Choroid plexus epithelial cell (primary cell): ENCODE measurements at regions not wholly inside any gene's neighbourhood (a gene's known extent, or its start where the extent isn't known, plus 50 kb on each side); places are given as distances from the start of the nearest gene placed in this dataset.

Source experiments
- DNase-seq: peaks from one replicate; pipeline ENCODE4 v3.0.0-alpha.2; 2010; ENCODE audit warnings: low read depth
- H3K4me3 ChIP-seq: 2 replicates; pipeline ENCODE4 v1.5.1; 2011; ENCODE audit warnings: low read depth, mild to moderate bottlenecking, control low read depth, low read length, moderate library complexity
- TF ChIP-seq, protein P1 (sequence below): conservative IDR thresholded peaks from 2 replicates; pipeline ENCODE4 v1.5.1; 2011; ENCODE audit warnings: low read depth, mild to moderate bottlenecking, control low read depth, inconsistent platforms, low read length, moderate library complexity

DNA sequence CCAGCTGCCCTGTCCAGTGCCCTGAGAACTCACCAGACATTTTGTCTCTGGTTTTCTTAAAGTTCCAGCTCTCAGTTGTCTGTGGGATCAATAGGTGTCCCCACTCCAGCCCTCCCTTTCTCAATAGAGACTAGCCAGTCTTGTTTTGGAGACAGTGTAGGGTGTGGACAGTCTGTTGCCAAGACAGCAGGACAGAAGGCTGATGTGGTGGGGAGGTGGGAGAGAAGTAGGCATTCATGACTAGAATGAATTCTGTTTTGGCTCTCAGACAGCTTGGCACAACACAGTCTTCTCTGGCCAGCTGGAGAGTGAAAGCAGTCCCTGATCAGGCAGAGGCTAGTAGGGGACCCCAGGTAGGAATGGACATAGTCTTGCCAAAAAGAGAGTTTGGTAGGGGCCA, 467.0 kb upstream of the PODXL start:
- DNase-seq = no peak
- H3K4me3 ChIP-seq = no peak overlapping the region
- TF ChIP-seq, protein P1, sequence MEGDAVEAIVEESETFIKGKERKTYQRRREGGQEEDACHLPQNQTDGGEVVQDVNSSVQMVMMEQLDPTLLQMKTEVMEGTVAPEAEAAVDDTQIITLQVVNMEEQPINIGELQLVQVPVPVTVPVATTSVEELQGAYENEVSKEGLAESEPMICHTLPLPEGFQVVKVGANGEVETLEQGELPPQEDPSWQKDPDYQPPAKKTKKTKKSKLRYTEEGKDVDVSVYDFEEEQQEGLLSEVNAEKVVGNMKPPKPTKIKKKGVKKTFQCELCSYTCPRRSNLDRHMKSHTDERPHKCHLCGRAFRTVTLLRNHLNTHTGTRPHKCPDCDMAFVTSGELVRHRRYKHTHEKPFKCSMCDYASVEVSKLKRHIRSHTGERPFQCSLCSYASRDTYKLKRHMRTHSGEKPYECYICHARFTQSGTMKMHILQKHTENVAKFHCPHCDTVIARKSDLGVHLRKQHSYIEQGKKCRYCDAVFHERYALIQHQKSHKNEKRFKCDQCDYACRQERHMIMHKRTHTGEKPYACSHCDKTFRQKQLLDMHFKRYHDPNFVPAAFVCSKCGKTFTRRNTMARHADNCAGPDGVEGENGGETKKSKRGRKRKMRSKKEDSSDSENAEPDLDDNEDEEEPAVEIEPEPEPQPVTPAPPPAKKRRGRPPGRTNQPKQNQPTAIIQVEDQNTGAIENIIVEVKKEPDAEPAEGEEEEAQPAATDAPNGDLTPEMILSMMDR = no peak

DNA sequence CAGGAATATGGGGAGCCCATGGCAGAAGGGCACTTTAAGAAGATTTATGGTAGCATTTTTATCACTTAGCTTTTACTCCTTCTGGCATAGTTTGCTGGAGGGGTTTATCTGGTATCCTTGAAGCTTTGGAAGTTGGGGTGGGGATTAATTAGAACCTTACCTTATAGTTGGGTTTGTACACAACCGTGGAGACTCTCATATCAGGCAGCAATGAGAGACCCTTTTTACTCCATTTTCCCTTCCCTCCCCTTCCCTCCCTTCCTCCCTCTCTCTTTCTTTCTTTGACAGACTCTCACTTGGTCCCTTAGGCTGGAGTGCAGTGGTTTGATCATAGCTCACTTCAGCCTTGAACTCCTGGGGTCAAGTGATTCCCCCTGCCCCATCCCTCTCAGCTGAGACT, 465.8 kb upstream of the PODXL start:
- no peak for DNase-seq
- H3K4me3 ChIP-seq = no peak overlapping the region
- TF ChIP-seq, protein P1 = no peak

DNA sequence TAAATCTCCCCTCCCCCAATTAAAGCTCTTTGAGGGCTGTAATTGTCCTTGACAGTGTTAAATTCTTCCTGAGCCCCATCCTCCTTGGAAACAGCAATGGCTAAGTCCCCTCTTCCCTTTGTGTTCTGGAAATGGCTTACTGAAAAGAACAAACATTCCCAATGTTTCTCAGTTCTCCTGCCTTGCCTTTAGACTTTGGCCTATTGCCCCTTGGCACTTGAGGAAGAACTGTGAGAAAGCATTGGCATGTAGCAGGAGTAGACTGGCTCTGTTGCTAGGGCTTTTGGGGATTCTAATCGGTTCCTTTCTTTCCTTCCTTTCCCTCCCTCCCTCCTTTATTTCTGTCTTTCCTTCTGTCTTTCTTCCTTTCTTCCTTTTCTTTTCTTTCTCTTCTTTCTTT, 463.3 kb upstream of the PODXL start:
- DNase-seq = no peak
- H3K4me3 ChIP-seq = no peak overlapping the region
- TF ChIP-seq, protein P1 = no peak

DNA sequence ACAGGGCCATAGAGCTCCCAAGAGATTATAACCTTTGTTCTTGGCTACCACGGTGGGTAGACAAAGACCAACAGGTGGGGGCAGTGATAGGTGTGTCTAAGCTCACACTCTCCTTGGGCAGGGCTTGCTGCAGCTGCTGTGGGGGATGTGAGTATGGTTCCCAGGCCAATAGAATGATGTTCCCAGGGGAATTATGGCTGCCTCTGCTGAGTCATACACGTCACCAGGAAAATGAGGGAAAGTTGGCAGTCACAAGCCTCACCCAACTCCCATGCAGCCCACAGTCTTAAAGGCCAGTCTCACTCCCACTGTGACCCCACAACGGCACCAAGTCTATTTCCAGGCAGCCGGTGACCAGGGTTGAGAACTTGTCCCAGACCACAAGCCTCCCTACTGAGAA, 453.4 kb upstream of the PODXL start:
- H3K4me3 ChIP-seq = no peak overlapping the region
- peak; percentile 25 for DNase-seq
- TF ChIP-seq, protein P1 = no peak

DNA sequence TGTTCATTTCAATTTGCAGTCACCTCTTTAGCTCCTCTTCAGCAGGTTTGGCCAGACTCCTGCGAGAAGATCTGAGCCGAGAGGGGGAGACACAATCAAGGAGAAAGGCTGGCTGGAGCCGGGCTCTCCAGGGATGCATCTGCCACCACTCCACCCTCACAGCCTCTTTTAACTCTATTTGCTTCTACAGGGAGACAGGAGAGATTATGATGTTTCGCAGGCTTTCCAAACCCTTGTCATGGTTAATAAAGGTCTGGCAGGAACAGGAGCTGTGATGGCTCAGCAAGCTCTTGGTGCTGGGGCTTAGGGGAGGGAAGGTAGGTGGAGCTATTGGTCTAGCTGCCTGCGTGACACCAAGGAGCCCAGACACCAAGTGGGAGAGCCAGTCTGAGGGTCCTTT, 448.1 kb upstream of the PODXL start:
- peak; percentile 7 for DNase-seq
- TF ChIP-seq, protein P1 = peak; percentile 31
- H3K4me3 ChIP-seq = no peak overlapping the region

DNA sequence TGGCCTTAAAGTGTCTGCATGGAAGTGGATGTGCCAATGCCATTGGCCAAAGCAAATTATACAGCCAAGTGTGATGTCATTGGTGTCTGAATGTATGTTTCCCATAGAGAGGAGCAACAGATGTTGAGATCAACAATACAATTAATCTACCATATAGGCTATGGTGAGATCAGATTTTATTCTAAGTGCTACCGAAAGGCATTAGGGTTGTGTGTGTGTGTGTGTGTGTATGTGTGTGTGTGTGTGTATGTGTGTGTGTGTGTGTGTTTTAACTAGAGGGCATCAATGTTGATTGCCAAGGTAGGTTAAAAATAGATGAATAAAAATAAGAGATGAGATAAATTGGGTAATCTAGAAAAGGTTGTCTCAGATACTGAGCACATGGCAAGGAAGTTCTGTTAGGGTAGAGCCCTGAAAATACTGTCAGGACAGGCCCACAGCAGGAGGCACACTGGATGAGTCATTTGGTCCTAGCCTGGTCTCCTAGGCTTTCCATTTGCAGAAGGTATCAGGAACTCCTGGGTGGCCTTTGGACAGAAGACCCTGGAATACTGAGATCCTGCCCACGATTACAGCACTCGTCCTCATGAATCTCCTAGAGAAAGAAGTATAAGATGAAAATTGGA, 446.0 kb upstream of the PODXL start:
- peak; percentile 17 for DNase-seq
- TF ChIP-seq, protein P1 = no peak
- H3K4me3 ChIP-seq = no peak overlapping the region

DNA sequence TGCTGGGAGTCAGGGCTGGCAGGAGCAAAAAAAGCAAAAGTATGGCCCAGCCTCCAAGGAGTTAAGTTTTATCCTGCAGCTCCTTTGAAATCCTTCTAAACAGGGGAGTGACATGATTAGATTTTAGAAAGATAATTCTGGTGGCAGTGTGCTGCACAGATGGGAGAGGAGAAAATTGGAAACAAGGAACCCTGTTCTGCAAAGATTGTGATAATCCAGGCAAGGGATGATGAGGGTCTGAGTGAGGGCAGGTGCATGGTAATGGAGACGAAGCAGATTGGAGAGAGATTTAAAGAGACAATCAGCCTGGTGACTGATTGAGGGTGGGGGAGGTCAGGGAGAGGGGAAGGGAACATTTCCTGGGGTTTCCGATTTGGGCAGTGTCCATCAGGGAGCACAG, 444.7 kb upstream of the PODXL start:
- H3K4me3 ChIP-seq = no peak overlapping the region
- no peak for DNase-seq
- TF ChIP-seq, protein P1 = no peak
